ENCODE measurements at regions not wholly inside any gene's neighbourhood (a gene's known extent, or its start where the extent isn't known, plus 50 kb on each side); places are given as distances from the start of the nearest gene placed in this dataset.
"Not testable (repeated sequence)": the region's sequence is repeated elsewhere in the genome, so short reads cannot be mapped to it uniquely, and the experiment has no call there.

DNA sequence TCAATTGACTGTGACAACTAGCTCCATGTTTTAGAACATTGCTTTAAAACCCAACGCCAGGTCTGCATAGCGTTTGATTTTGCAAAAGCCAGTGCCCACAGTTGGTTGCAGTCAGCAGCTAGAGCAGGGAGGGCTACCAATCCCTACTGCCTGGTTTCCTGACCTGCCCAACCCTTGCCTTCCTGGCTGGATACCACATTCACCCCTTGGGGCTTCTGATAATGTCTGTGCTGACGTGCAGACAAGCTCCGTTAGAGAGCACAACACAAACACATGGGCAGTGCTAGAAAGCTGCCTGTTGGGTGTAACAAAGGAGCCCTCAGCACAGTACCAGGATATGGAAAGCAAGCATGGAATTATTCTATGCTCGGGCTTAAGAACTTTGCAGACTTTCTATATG, 71.4 kb upstream of the THSD7B start:
- BruUV-seq (replicated peaks) = no TSS peak
- Histone ChIP-seq H3K9me3 (ENCODE audit: insufficient read depth, low read depth) (no peaks in the 10 kb centered on the region), H3K4me3 (no peak overlapping the region), H2AFZ (no peak overlapping the region), H3F3A (ENCODE audit: insufficient read depth, low read depth) (no peaks in the 10 kb centered on the region), H3K9me2 (ENCODE audit: insufficient read depth) (no peaks in the 10 kb centered on the region), H3K27me3 (ENCODE audit: insufficient read depth, low read depth) (no peaks in the 10 kb centered on the region), H3K4me2 (no peak overlapping the region), H3K36me3 (ENCODE audit: low read depth) (no peaks in the 10 kb centered on the region), H3K79me2 (ENCODE audit: low read depth) (no peaks in the 10 kb centered on the region), H3K4me1 (replicated peaks; ENCODE audit: insufficient read depth) (no peaks in the 10 kb centered on the region), H4K20me1 (ENCODE audit: insufficient read depth) (no peaks in the 10 kb centered on the region), H3K27ac (no peak overlapping the region)
- no peak for DNase-seq
- TF ChIP-seq, protein P1, sequence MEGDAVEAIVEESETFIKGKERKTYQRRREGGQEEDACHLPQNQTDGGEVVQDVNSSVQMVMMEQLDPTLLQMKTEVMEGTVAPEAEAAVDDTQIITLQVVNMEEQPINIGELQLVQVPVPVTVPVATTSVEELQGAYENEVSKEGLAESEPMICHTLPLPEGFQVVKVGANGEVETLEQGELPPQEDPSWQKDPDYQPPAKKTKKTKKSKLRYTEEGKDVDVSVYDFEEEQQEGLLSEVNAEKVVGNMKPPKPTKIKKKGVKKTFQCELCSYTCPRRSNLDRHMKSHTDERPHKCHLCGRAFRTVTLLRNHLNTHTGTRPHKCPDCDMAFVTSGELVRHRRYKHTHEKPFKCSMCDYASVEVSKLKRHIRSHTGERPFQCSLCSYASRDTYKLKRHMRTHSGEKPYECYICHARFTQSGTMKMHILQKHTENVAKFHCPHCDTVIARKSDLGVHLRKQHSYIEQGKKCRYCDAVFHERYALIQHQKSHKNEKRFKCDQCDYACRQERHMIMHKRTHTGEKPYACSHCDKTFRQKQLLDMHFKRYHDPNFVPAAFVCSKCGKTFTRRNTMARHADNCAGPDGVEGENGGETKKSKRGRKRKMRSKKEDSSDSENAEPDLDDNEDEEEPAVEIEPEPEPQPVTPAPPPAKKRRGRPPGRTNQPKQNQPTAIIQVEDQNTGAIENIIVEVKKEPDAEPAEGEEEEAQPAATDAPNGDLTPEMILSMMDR (conservative IDR thresholded peaks at IDR 0.05) = no peak
- no peak for TF ChIP-seq EZH2 (IDR thresholded peaks at IDR 0.05; ENCODE audit: low read depth)
- POLR2A ChIA-PET (ENCODE audit: unreplicated experiment) = no interaction called here
- CTCF ChIA-PET = no interaction called here
- intact Hi-C loops (cut with micrococcal nuclease; ENCODE audit: unreplicated experiment) = no loop called here

DNA sequence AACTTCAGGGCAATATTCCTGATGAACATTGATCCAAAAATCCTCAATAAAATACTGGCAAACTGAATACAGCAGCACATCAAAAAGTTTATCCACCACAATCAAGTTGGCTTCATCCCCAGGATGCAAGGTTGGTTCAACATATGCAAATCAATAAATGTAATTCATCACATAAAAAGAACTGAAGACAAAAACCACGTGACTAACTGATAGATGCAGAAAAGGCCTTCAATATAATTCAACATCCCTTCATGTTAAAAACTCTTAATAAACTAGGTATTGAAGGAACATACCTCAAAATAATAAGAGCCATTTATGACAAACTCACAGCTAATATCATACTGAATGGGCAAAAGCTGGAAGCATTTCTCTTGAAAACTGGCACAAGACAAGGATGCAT, 85.3 kb upstream of the THSD7B start:
- CTCF ChIA-PET; H3K27me3 ChIP-seq (ENCODE audit: insufficient read depth, low read depth); DNase-seq; BruUV-seq (replicated peaks); H3K79me2 ChIP-seq (ENCODE audit: low read depth); H4K20me1 ChIP-seq (ENCODE audit: insufficient read depth); H3K9me2 ChIP-seq (ENCODE audit: insufficient read depth); H3K9me3 ChIP-seq (ENCODE audit: insufficient read depth, low read depth); POLR2A ChIA-PET (ENCODE audit: unreplicated experiment); H3K27ac ChIP-seq; H3K4me1 ChIP-seq (replicated peaks; ENCODE audit: insufficient read depth); H3F3A ChIP-seq (ENCODE audit: insufficient read depth, low read depth); H3K4me3 ChIP-seq; H2AFZ ChIP-seq; H3K36me3 ChIP-seq (ENCODE audit: low read depth); H3K4me2 ChIP-seq; intact Hi-C loops (cut with micrococcal nuclease; ENCODE audit: unreplicated experiment): not testable (repeated sequence)

DNA sequence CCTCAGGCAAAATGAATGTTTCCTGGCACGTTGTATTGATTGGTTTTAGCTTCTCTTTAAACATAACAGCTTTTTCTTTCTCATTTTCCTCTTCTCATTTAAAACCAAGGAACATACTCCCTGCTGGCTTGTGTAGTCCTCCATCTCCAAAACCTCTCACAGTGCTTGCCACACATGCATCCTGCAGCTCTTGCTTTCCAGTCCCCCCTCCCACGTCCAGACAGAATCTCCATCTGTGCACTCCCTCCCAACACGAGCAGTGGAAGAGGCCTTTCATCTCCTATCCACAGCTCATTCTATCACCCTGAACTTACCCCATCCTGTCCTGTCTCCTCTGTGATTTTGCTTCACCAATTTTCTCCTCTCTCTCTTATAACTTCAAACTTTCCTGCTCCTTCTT, 99.6 kb upstream of the THSD7B start:
- ChIA-PET POLR2A (ENCODE audit: unreplicated experiment) (no interaction called here), CTCF (no interaction called here)
- no peak overlapping the region for H2AFZ ChIP-seq
- H3K9me3 ChIP-seq (ENCODE audit: insufficient read depth, low read depth) = no peaks in the 10 kb centered on the region
- no peak overlapping the region for H3K27ac ChIP-seq
- no peaks in the 10 kb centered on the region for H3K36me3 ChIP-seq (ENCODE audit: low read depth)
- DNase-seq = no peak
- no TSS peak for BruUV-seq (replicated peaks)
- H3K4me2 ChIP-seq = no peak overlapping the region
- H3K9me2 ChIP-seq (ENCODE audit: insufficient read depth) = no peaks in the 10 kb centered on the region
- 0 out of 2 replicates have a peak, but pooled peaks cover 7% of the 10 kb centered on the region for H3K27me3 ChIP-seq (ENCODE audit: insufficient read depth, low read depth)
- no peaks in the 10 kb centered on the region for H3K79me2 ChIP-seq (ENCODE audit: low read depth)
- H4K20me1 ChIP-seq (ENCODE audit: insufficient read depth) = no peaks in the 10 kb centered on the region
- no peaks in the 10 kb centered on the region for H3F3A ChIP-seq (ENCODE audit: insufficient read depth, low read depth)
- intact Hi-C loops (cut with micrococcal nuclease; ENCODE audit: unreplicated experiment) = no loop called here
- TF ChIP-seq, protein P1 (conservative IDR thresholded peaks at IDR 0.05) = no peak
- no peak for TF ChIP-seq EZH2 (IDR thresholded peaks at IDR 0.05; ENCODE audit: low read depth)
- H3K4me1 ChIP-seq (replicated peaks; ENCODE audit: insufficient read depth) = no peaks in the 10 kb centered on the region
- H3K4me3 ChIP-seq = no peak overlapping the region

DNA sequence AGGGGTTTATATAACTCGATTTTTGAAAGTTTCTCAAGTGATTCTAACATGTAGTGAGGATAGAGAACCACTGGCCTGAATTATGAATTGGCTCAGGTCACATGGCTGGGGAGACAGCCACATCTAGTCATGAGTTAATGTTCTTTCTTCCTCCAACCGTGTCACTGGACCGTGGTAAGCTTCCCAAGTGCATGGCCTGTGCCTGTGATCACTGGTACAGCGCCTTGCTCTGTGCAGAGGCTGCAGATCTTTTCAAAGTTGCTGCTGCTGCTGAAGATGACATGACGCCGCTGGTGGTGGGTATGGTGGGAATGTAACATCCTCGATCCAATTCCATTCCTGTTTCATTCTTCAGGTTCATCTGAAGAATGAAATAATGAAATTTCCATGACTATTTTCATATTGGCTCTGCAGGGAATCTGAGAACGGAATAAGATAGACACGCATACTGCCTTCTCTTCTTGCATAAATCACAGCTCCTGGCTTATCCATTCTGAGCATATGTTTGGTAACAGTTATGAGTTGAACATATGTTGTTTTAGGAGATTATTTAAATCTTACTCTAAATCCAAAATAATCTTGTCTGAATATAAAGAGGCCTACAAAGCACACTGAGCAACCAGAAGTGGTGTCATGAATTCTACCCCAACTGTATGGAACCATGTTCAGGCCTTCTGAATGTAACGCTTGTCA, 100.5 kb upstream of the THSD7B start:
- H3K4me3 ChIP-seq = no peak overlapping the region
- BruUV-seq (replicated peaks) = no TSS peak
- H3F3A ChIP-seq (ENCODE audit: insufficient read depth, low read depth) = no peaks in the 10 kb centered on the region
- DNase-seq = no peak
- intact Hi-C loops (cut with micrococcal nuclease; ENCODE audit: unreplicated experiment) = no loop called here
- H3K4me1 ChIP-seq (replicated peaks; ENCODE audit: insufficient read depth) = no peaks in the 10 kb centered on the region
- H4K20me1 ChIP-seq (ENCODE audit: insufficient read depth) = no peaks in the 10 kb centered on the region
- ChIA-PET POLR2A (ENCODE audit: unreplicated experiment) (no interaction called here), CTCF (no interaction called here)
- no peak overlapping the region for H2AFZ ChIP-seq
- TF ChIP-seq EZH2 (IDR thresholded peaks at IDR 0.05; ENCODE audit: low read depth) = no peak
- TF ChIP-seq, protein P1 (conservative IDR thresholded peaks at IDR 0.05) = no peak
- no peaks in the 10 kb centered on the region for H3K79me2 ChIP-seq (ENCODE audit: low read depth)
- H3K9me2 ChIP-seq (ENCODE audit: insufficient read depth) = no peaks in the 10 kb centered on the region
- no peaks in the 10 kb centered on the region for H3K36me3 ChIP-seq (ENCODE audit: low read depth)
- no peak overlapping the region for H3K27ac ChIP-seq
- H3K4me2 ChIP-seq = no peak overlapping the region
- no peaks in the 10 kb centered on the region for H3K9me3 ChIP-seq (ENCODE audit: insufficient read depth, low read depth)
- 0 out of 2 replicates have a peak, but pooled peaks cover 7% of the 10 kb centered on the region for H3K27me3 ChIP-seq (ENCODE audit: insufficient read depth, low read depth)
